Muscle layer of colon (tissue), 2 donors: ENCODE measurements at regions not wholly inside any gene's neighbourhood (a gene's known extent, or its start where the extent isn't known, plus 50 kb on each side); places are given as distances from the start of the nearest gene placed in this dataset.
"Not testable (repeated sequence)": the region's sequence is repeated elsewhere in the genome, so short reads cannot be mapped to it uniquely, and the experiment has no call there.

Source experiments
- H3K27ac ChIP-seq: one replicate; pipeline ENCODE4 v1.7.0; 2013; ENCODE audit warnings: low read depth, mild to moderate bottlenecking, low read length, moderate library complexity
- H3K27me3 ChIP-seq, 2 donors: one replicate each; pipeline ENCODE4 v1.7.0; 2013; ENCODE audit warnings: low read length in 2 of 2, mild to moderate bottlenecking in 2 of 2; ENCODE audit not compliant: insufficient read depth in 2 of 2, control insufficient read depth in 1 of 2
- H3K36me3 ChIP-seq: one replicate; pipeline ENCODE4 v1.7.0; 2013; ENCODE audit warnings: mild to moderate bottlenecking, low read length; ENCODE audit not compliant: insufficient read depth
- H3K4me1 ChIP-seq: one replicate; pipeline ENCODE4 v1.7.0; 2013; ENCODE audit warnings: mild to moderate bottlenecking, low read length; ENCODE audit not compliant: insufficient read depth
- H3K4me3 ChIP-seq, 2 donors: one replicate each; pipeline ENCODE4 v1.7.0; 2013; ENCODE audit warnings: low read length in 2 of 2, low read depth in 1 of 2, mild to moderate bottlenecking in 1 of 2, moderate library complexity in 1 of 2
- H3K9ac ChIP-seq: one replicate; pipeline ENCODE4 v1.7.0; 2013; ENCODE audit warnings: low read length
- H3K9me3 ChIP-seq: one replicate; pipeline ENCODE4 v1.7.0; 2013; ENCODE audit warnings: mild to moderate bottlenecking, low read length
- donor health status: abdominal sarcoma.
- donor health status: Adenocarcinoma of cecum.

DNA sequence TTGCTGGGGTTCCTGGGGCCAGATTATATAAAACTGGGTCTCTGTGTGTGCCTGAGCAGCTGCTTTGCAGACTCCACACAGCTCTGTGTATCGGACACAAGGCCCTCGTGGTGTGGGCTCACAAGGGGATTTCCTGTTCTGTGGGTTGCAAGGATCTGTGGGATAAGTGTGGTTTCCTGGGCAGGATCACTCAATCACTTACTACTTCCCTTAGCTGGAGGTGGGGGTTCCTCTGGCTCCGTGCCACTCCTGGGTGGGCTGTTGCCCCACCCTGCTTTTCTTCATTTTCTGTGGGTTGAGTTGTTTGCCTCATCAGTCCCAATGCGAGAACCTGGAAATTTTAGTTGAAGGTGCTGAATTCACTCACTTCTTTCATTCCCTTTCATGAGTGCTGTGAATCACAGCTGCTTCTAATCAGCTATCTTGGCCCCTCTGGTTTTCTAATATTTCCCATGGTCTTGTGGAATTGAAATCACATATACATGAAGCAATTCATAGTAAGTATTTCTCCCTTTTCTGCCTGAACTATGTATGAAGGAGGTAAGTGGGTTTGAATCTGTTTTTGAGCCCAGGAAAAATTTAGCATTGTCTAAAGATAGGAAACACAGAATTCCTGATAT is 196.3 kb downstream of the DCDC2C start:
- no peak overlapping the region for H3K4me3 ChIP-seq
- no peaks in the 10 kb centered on the region for H3K27me3 ChIP-seq

DNA sequence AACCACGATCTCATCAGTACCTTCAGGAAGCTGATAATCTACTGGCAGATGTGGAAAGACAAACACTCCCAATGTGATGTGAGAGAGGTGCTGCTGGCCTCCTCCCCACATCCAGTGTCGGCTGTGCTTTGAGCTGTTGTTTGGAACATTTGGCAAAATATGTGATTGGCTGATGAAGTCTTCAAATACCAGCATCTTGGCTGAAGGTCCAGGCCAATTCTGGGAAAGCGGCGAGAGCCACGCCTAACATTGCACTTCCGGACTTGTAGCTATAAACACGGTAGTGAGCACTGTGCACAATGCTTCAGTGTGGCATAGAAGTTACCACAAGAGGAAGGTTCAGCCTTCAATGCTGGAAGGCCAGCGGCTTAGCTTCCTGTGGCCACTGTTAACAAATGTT is 198.8 kb downstream of the DCDC2C start:
- no peaks in the 10 kb centered on the region for H3K27me3 ChIP-seq
- H3K36me3 ChIP-seq, result no peaks in the 10 kb centered on the region
- no peak overlapping the region for H3K27ac ChIP-seq
- no peak overlapping the region for H3K9ac ChIP-seq
- H3K4me1 ChIP-seq, result no peaks in the 10 kb centered on the region
- no peaks in the 10 kb centered on the region for H3K9me3 ChIP-seq
- no peak overlapping the region for H3K4me3 ChIP-seq

More for the DNA sequence above, 196.3 kb downstream of the DCDC2C start:
- H3K27ac ChIP-seq, result no peak overlapping the region
- no peaks in the 10 kb centered on the region for H3K9me3 ChIP-seq
- no peaks in the 10 kb centered on the region for H3K36me3 ChIP-seq
- H3K4me1 ChIP-seq, result no peaks in the 10 kb centered on the region
- no peak overlapping the region for H3K9ac ChIP-seq

DNA sequence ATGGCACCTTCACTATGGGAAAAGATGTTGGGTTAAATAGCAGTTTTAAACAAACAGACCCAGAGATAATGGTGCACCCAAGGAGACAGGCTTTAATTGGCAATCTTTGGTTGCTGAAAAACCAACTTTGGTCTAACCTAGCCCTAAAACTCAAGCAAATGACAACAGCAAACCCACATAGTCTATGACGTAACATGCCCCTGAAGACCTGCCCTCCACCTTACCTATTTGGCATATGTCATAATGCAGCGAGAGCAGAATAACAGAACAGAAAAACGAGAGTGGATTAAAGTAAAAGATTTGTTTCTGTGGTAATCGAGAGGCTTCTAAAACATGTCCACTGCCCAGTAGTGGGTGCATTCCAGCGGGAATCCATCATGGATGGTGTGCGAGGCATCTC is 200.7 kb downstream of the DCDC2C start:
- Histone ChIP-seq H3K27me3 (no peaks in the 10 kb centered on the region), H3K27ac (no peak overlapping the region), H3K9ac (no peak overlapping the region), H3K36me3 (no peaks in the 10 kb centered on the region), H3K4me3 (no peak overlapping the region), H3K9me3 (no peaks in the 10 kb centered on the region), H3K4me1 (no peaks in the 10 kb centered on the region)

DNA sequence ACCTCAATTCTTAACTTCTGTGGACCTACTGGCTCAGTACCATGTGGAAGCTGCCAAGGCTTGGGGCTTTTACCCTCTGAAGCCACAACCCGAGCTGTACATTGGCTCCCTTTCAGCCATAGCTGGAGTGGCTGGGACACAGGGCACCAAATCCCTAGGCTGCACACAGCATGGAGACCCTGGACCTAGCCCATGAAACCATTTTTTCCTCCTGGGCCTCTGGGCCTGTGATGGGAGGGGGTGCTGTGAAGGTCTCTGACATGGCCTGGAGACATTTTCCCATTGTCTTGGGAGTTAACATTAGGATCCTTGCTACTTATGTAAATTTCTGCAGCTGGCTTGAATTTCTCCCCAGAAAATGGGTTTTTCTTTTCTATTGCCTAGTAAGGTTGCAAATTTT is 205.1 kb downstream of the DCDC2C start:
- H3K4me1 ChIP-seq, H3K27ac ChIP-seq, H3K27me3 ChIP-seq, H3K9me3 ChIP-seq, H3K4me3 ChIP-seq, H3K9ac ChIP-seq, H3K36me3 ChIP-seq: not testable (repeated sequence)

DNA sequence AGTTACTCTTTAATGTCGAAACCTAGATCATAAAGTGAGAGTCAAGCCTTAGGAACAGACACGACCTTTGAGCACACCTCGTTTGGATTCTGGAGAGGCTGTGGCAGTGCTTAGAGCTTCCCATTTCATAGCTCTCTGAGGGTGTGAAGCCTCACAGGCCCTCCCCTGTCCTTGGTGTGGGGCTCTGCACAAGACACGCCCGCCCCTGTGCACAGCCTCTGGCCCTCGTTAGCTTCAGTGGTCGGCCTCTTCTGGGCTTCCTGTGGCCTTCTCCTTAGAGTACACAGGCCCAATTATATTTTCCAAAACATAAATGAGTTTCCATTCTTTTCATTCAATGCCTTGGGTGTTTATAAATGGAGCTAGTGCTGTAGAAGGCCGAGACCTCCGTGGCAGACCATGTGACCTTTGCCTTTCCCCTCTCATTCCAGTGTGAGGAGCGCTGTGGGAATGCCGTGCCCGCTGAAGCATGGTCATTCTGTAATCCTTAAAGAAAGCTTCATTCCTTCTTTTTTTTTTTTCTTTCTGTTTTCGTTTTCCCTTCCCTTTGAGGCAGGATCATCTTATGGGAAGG is 208.6 kb downstream of the DCDC2C start:
- H3K27me3 ChIP-seq, result no peaks in the 10 kb centered on the region
- no peaks in the 10 kb centered on the region for H3K9me3 ChIP-seq
- no peaks in the 10 kb centered on the region for H3K36me3 ChIP-seq
- H3K4me3 ChIP-seq, result no peak overlapping the region
- no peak overlapping the region for H3K9ac ChIP-seq
- no peaks in the 10 kb centered on the region for H3K4me1 ChIP-seq
- H3K27ac ChIP-seq, result no peak overlapping the region

DNA sequence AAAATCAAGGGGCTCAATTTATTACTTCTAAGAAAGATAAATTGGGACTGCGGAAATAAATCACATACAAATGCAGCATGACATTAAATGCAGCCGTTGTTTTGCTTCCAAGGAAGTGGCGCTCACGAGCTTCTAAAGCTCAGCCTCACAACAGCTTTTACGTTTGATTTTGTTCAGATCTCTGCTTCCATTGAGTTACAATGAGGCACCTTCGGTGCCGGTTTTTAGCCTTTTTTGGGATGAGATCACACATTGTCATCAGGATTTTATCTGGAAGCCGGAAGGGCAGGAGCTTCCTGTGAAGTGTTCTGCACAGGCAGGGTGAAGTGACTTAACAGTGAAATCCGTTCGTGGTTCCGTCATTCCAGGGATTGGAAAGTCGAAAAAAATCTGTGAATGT is 209.8 kb downstream of the DCDC2C start:
- H3K36me3 ChIP-seq, result no peaks in the 10 kb centered on the region
- no peaks in the 10 kb centered on the region for H3K4me1 ChIP-seq
- H3K27ac ChIP-seq, result no peak overlapping the region
- H3K9me3 ChIP-seq, result no peaks in the 10 kb centered on the region
- no peak overlapping the region for H3K9ac ChIP-seq
- no peak overlapping the region for H3K4me3 ChIP-seq
- no peaks in the 10 kb centered on the region for H3K27me3 ChIP-seq

DNA sequence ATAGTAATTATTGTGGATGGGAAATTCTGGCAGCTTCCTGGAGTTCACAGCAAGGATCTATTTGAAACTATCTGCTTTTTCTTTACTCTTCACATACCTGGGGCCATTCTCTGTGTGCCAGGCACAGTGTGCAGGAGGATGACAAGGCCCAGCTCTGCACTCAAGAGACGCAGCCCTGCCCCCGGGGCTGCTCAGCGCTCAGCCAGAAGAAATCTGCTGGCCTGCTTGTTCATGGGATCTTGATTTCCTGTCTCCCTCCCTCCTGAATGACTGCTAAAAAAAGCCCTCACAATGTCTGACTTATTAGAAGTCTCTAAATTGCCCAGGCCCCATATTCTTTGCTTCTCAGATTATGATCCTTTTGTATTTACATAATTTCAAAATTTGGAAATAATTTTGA is 210.9 kb downstream of the DCDC2C start:
- H3K36me3 ChIP-seq, result no peaks in the 10 kb centered on the region
- H3K4me3 ChIP-seq, result no peak overlapping the region
- no peaks in the 10 kb centered on the region for H3K4me1 ChIP-seq
- no peak overlapping the region for H3K9ac ChIP-seq
- H3K27me3 ChIP-seq, result no peaks in the 10 kb centered on the region
- no peaks in the 10 kb centered on the region for H3K9me3 ChIP-seq
- no peak overlapping the region for H3K27ac ChIP-seq

DNA sequence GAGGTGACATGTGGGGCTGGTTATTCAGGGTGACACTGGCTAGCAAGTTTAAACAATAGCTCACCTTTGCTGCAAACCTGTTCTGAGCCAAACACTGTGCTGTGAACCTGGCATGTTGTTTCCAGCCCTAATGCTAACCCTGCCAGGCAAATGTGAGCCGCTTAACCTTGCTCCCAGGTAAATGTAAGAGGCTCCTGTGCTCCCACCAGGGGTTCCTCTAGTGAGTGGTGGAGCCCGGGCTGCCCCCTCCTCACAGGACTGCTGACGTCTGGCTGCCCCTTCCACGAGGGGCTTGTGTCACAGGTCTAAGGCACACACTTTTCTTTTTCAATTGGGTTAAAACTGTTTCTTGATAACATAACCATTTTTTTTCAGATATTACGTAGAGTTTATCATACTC is 223.7 kb downstream of the DCDC2C start:
- Histone ChIP-seq H3K27ac (no peak overlapping the region), H3K4me1 (no peaks in the 10 kb centered on the region), H3K9ac (no peak overlapping the region), H3K9me3 (no peaks in the 10 kb centered on the region), H3K4me3 (no peak overlapping the region), H3K36me3 (no peaks in the 10 kb centered on the region), H3K27me3 (no peaks in the 10 kb centered on the region)

DNA sequence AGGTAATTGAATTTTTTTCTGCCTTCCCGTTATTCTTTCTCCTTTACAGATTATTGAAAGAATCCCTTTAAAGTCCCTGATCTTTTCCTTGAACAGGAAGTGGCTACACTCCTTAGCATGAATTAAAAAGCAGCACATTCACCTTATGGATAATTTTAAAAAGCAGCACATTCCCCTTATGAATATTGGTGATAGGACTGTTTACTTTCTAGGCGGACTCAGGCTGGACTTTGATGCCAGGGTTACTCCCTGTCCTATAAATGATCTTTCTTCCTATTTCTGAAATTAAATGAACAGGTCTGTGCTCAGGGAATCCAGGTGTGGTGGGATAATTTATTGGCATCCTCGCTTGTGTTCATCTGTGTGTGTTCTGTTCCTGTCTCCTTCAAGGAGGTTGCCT is 226.0 kb downstream of the DCDC2C start:
- Histone ChIP-seq H3K36me3 (no peaks in the 10 kb centered on the region), H3K4me1 (no peaks in the 10 kb centered on the region), H3K27me3 (no peaks in the 10 kb centered on the region), H3K4me3 (no peak overlapping the region), H3K27ac (no peak overlapping the region), H3K9ac (no peak overlapping the region), H3K9me3 (no peaks in the 10 kb centered on the region)

DNA sequence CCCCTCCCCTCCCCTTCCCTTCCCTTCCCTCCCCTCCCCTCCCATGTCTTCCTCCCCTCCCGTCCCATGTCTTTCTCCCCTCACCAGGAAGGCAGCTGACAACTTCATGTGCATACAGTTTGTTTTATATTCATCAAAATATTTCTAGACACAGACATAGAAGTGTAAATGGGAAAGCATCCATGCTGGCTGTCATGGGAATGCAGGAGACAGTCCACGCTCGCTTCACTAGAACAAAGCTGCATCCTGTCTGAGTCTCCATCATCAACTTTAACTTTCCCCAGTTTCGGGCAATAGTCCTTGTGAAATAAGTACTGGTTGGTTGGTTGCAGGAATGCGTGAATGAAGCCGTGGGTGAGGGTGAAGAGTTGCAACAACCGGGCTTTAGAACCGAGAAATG is 226.9 kb downstream of the DCDC2C start:
- Histone ChIP-seq H3K36me3 (no peaks in the 10 kb centered on the region), H3K9ac (no peak overlapping the region), H3K27me3 (no peaks in the 10 kb centered on the region), H3K4me3 (no peak overlapping the region), H3K9me3 (no peaks in the 10 kb centered on the region), H3K27ac (no peak overlapping the region), H3K4me1 (no peaks in the 10 kb centered on the region)

DNA sequence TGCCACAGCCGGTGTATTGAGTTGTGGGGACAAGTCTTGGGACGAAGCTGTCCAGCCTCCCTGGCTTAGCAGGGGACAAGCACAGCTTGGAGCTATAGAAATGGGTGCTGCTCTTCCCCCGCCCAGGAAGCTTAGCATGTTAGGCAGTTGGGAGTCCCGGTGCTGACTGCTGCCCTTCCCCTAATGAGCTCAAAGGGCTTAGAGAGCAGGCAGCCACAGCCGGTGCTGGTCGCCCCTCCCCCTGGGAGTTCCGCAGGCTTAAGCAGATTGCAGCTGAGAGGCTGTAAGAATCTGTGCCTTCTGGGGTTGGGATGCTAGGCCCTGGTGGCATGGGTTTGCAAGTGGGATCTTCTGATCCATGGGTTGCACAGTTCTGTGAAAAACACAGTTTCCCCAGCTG is 237.3 kb downstream of the DCDC2C start:
- no peak overlapping the region for H3K9ac ChIP-seq
- no peaks in the 10 kb centered on the region for H3K36me3 ChIP-seq
- no peak overlapping the region for H3K4me3 ChIP-seq
- no peaks in the 10 kb centered on the region for H3K9me3 ChIP-seq
- H3K27me3 ChIP-seq, result no peaks in the 10 kb centered on the region
- no peak overlapping the region for H3K27ac ChIP-seq
- H3K4me1 ChIP-seq, result no peaks in the 10 kb centered on the region

DNA sequence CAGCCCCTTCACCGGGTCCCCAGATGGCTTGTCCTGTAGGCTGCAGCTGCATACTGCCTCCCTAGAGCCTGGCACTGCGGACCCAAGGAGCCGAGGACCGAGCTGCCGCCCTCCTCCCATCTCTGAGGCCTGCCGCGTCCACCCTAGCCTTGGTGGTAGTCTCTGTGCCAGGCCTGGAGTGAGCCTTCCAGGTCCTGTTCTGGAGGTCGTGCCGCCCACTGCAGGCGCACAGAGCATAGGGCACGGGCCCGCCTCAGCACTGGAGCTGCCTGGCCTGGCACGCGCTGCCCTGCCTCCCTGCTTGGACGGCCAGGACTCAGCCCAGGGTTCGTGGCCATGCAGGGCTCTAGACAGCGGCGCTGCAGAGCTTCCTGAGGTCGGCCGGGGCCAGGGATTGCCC is 239.5 kb downstream of the DCDC2C start:
- Histone ChIP-seq H3K27ac (no peak overlapping the region), H3K9ac (no peak overlapping the region), H3K4me1 (no peaks in the 10 kb centered on the region), H3K27me3 (no peaks in the 10 kb centered on the region), H3K9me3 (no peaks in the 10 kb centered on the region), H3K4me3 (no peak overlapping the region), H3K36me3 (no peaks in the 10 kb centered on the region)
